NB4 (cell line): ENCODE measurements at regions not wholly inside any gene's neighbourhood (a gene's known extent, or its start where the extent isn't known, plus 50 kb on each side); places are given as distances from the start of the nearest gene placed in this dataset.

Experiments
- DNase-seq: peaks from one replicate; pipeline ENCODE4 v3.0.0; 2010; ENCODE audit warnings: low read depth
- H3K4me3 ChIP-seq: one replicate; pipeline ENCODE4 v1.5.1; 2011; ENCODE audit warnings: mild to moderate bottlenecking, low read depth, low read length, moderate library complexity
- MAX ChIP-seq: IDR thresholded peaks from 2 replicates; pipeline ENCODE4 v1.6.1; 2011; ENCODE audit warnings: low read depth, low read length
- MYC ChIP-seq: IDR thresholded peaks from 2 replicates; pipeline ENCODE4 v1.6.1; 2011; ENCODE audit warnings: low read depth, low read length
- POLR2A ChIP-seq: IDR thresholded peaks from 2 replicates; pipeline ENCODE4 v1.6.1; 2011; ENCODE audit warnings: mild to moderate bottlenecking; ENCODE audit not compliant: insufficient read length; ENCODE audit errors: extremely low read depth
- TF ChIP-seq, protein P1 (sequence below): IDR thresholded peaks from one replicate; pipeline ENCODE4 v1.5.1; 2012; ENCODE audit warnings: low read depth, low read length

GRCh38 chr21:15379776-15380175, 315.0 kb upstream of the NRIP1 start:
- H3K4me3 ChIP-seq = no peak overlapping the region
- TF ChIP-seq MAX = no peak
- no peak for TF ChIP-seq POLR2A
- no peak for TF ChIP-seq MYC
- TF ChIP-seq, protein P1, sequence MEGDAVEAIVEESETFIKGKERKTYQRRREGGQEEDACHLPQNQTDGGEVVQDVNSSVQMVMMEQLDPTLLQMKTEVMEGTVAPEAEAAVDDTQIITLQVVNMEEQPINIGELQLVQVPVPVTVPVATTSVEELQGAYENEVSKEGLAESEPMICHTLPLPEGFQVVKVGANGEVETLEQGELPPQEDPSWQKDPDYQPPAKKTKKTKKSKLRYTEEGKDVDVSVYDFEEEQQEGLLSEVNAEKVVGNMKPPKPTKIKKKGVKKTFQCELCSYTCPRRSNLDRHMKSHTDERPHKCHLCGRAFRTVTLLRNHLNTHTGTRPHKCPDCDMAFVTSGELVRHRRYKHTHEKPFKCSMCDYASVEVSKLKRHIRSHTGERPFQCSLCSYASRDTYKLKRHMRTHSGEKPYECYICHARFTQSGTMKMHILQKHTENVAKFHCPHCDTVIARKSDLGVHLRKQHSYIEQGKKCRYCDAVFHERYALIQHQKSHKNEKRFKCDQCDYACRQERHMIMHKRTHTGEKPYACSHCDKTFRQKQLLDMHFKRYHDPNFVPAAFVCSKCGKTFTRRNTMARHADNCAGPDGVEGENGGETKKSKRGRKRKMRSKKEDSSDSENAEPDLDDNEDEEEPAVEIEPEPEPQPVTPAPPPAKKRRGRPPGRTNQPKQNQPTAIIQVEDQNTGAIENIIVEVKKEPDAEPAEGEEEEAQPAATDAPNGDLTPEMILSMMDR = no peak
- no peak for DNase-seq

GRCh38 chr21:15383588-15383987, 318.8 kb upstream of the NRIP1 start:
- no peak overlapping the region for H3K4me3 ChIP-seq
- no peak for DNase-seq
- TF ChIP-seq MAX (no peak), MYC (no peak), POLR2A (no peak)
- TF ChIP-seq, protein P1 = no peak

- H3K4me3 ChIP-seq = no peak overlapping the region
- TF ChIP-seq MYC = no peak
- TF ChIP-seq, protein P1 = no peak
- no peak for TF ChIP-seq MAX
- TF ChIP-seq POLR2A = no peak
- no peak for DNase-seq
Measured at GRCh38 chr21:15390049-15390448, 325.2 kb upstream of the NRIP1 start.

- no peak for TF ChIP-seq MAX
- DNase-seq = no peak
- no peak overlapping the region for H3K4me3 ChIP-seq
Measured at GRCh38 chr21:15397258-15397657, 332.5 kb upstream of the NRIP1 start.

DNA sequence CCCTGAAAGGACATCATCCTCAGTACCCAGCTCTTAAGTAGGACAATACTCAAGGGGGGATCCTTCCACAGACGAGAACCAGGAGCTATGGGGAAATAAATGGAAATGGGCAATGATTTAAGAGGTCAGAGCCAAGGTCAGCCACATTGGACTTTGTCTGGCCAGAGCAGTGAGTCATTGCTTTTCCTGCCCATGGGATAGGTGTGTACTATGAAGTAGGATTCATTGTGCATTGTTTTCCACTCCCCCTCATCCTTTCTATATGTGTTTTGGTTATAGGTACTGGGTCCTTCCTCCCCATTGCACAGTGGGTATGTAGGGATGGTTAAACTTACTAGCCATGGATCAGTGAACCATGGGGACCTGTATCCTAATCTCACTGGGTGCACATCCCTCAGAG, 328.9 kb upstream of the USP25 start:
- DNase-seq = no peak
- TF ChIP-seq MYC (no peak), POLR2A (no peak), MAX (no peak)
- TF ChIP-seq, protein P1 = no peak
- H3K4me3 ChIP-seq = no peak overlapping the region

GRCh38 chr21:15401331-15401730, 328.5 kb upstream of the USP25 start:
- no peak overlapping the region for H3K4me3 ChIP-seq
- DNase-seq = no peak
- TF ChIP-seq, protein P1 = no peak
- TF ChIP-seq POLR2A (no peak), MYC (no peak), MAX (no peak)
